ENCODE measurements at regions not wholly inside any gene's neighbourhood (a gene's known extent, or its start where the extent isn't known, plus 50 kb on each side); places are given as distances from the start of the nearest gene placed in this dataset.

GRCh38 chr13:105925496-105925895 is 610.0 kb downstream of the EFNB2 start:
- Histone ChIP-seq H3K27ac (no peak overlapping the region), H3K4me1 (ENCODE audit: control insufficient read depth in 1 of 2, insufficient read depth in 1 of 2, low read depth in 1 of 2, low read length in 1 of 2) (no peaks in the 10 kb centered on the region), H3K36me3 (no peaks in the 10 kb centered on the region), H3K27me3 (no peaks in the 10 kb centered on the region), H3K4me3 (ENCODE audit: low read depth in 1 of 2, low read length in 1 of 2) (no peak overlapping the region), H3K9me3 (no peaks in the 10 kb centered on the region)
- no peak for TF ChIP-seq CTCF (IDR thresholded peaks at IDR 0.05)

GRCh38 chr13:105921711-105922110 is 613.8 kb downstream of the EFNB2 start:
- Histone ChIP-seq H3K9me3 (no peaks in the 10 kb centered on the region), H3K27ac (no peak overlapping the region), H3K36me3 (no peaks in the 10 kb centered on the region), H3K27me3 (no peaks in the 10 kb centered on the region), H3K4me3 (ENCODE audit: low read depth in 1 of 2, low read length in 1 of 2) (no peak overlapping the region), H3K4me1 (ENCODE audit: control insufficient read depth in 1 of 2, insufficient read depth in 1 of 2, low read depth in 1 of 2, low read length in 1 of 2) (no peaks in the 10 kb centered on the region)
- TF ChIP-seq CTCF (IDR thresholded peaks at IDR 0.05): no peak

GRCh38 chr13:105920370-105920769 is 615.1 kb downstream of the EFNB2 start:
- H3K4me1 ChIP-seq (ENCODE audit: control insufficient read depth in 1 of 2, insufficient read depth in 1 of 2, low read depth in 1 of 2, low read length in 1 of 2): no peaks in the 10 kb centered on the region
- no peaks in the 10 kb centered on the region for H3K36me3 ChIP-seq
- no peak overlapping the region for H3K4me3 ChIP-seq (ENCODE audit: low read depth in 1 of 2, low read length in 1 of 2)
- no peak overlapping the region for H3K27ac ChIP-seq
- H3K9me3 ChIP-seq: no peaks in the 10 kb centered on the region
- no peaks in the 10 kb centered on the region for H3K27me3 ChIP-seq
- TF ChIP-seq CTCF (IDR thresholded peaks at IDR 0.05): no peak

- Histone ChIP-seq H3K27ac (no peak overlapping the region), H3K4me1 (ENCODE audit: control insufficient read depth in 1 of 2, insufficient read depth in 1 of 2, low read depth in 1 of 2, low read length in 1 of 2) (no peaks in the 10 kb centered on the region), H3K27me3 (no peaks in the 10 kb centered on the region), H3K36me3 (no peaks in the 10 kb centered on the region), H3K9me3 (no peaks in the 10 kb centered on the region), H3K4me3 (ENCODE audit: low read depth in 1 of 2, low read length in 1 of 2) (no peak overlapping the region)
- no peak for TF ChIP-seq CTCF (IDR thresholded peaks at IDR 0.05)
Observed at GRCh38 chr13:105918842-105919741, 616.4 kb downstream of the EFNB2 start.

GRCh38 chr13:105915146-105915850 is 620.2 kb downstream of the EFNB2 start:
- no peak overlapping the region for H3K4me3 ChIP-seq (ENCODE audit: low read depth in 1 of 2, low read length in 1 of 2)
- no peaks in the 10 kb centered on the region for H3K27me3 ChIP-seq
- H3K9me3 ChIP-seq: no peaks in the 10 kb centered on the region
- H3K4me1 ChIP-seq (ENCODE audit: control insufficient read depth in 1 of 2, insufficient read depth in 1 of 2, low read depth in 1 of 2, low read length in 1 of 2): no peaks in the 10 kb centered on the region
- no peak for TF ChIP-seq CTCF (IDR thresholded peaks at IDR 0.05)
- no peaks in the 10 kb centered on the region for H3K36me3 ChIP-seq
- H3K27ac ChIP-seq: no peak overlapping the region

Data from neutrophil (primary cell).